ENCODE measurements at regions not wholly inside any gene's neighbourhood (a gene's known extent, or its start where the extent isn't known, plus 50 kb on each side); places are given as distances from the start of the nearest gene placed in this dataset.
A peak's percentile ranks its signal among the peaks of the same experiment; 100 is the strongest.

- Histone ChIP-seq H3K4me3 (no peak overlapping the region), H3K27ac (no peak overlapping the region), H3K4me1 (replicated peaks in 1 of 2) (no peaks in the 10 kb centered on the region)
- in situ Hi-C loops (cut with MboI; ENCODE audit: low pct_unique_long_range_greater_than_20kb in 2 of 9, low sequenced_read_pairs in 9 of 9, unreplicated experiment in 9 of 9), result no loop called here
- ATAC-seq (replicated peaks in 6 of 8), result no peak
- 94 to 100% (median 95%) methylated on average over 1 to 5 of the region's 9 CpGs; no CpG with 5 or more reads in 5 of the 10 experiments for WGBS, 10 experiments
These were observed 554.0 kb downstream of the BNC2 start for GRCh38 chr9:16316456-16316855.

DNA sequence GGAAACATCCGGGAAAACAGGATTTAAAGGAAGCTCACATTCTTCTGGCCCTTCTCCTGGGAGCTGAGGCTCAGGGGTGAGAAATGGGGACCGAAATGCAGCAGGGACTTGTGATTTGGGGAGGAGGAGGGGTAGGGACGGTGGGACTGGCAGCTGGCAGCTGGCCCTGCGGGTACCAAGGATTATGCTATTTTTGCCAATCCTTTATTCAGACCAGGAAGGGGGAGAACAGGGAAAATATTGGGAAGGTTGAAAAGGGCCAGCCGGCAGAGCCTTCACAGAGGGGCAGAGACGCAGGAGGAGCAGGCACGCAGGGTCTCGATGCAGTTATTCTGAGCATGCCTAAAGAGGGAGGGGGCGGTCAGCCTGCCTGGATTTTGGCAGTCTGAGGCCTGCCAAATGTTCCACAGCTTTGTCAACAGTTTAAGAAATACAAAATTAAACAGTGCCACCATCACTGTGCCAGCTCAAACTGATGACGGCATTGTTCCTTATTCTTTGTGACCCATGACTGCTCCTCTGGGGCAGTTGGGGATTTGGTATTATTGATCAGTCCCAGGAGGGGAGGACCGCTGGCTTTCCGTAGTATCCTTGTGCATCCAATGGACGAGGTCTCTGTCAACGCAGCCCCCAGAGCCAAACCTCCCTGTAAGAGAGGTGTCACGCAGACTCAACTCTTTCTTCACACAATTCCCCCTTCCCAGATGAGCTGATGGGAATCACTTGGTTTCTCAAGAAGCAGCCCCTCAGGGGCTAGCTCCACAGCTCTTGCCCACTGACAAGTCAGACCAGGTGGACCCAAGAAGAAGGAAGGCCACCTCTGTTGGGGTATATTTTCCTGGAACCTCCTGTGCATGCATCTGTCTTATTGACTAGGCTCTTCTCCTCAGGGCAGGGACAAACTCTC lies 553.3 kb downstream of the BNC2 start:
- 33 to 95% (median 84%) methylated on average over 1 to 8 of the region's 15 CpGs; no CpG with 5 or more reads in 2 of the 10 experiments for WGBS, 10 experiments
- Histone ChIP-seq H3K4me3 (no peak overlapping the region), H3K4me1 (replicated peaks in 1 of 2) (no peaks in the 10 kb centered on the region), H3K27ac (no peak overlapping the region)
- no peak for ATAC-seq (replicated peaks in 6 of 8)
- in situ Hi-C loops (cut with MboI; ENCODE audit: low pct_unique_long_range_greater_than_20kb in 2 of 9, low sequenced_read_pairs in 9 of 9, unreplicated experiment in 9 of 9), result no loop called here

GRCh38 chr9:16318516-16319060 lies 551.9 kb downstream of the BNC2 start:
- in situ Hi-C loops (cut with MboI; ENCODE audit: low pct_unique_long_range_greater_than_20kb in 2 of 9, low sequenced_read_pairs in 9 of 9, unreplicated experiment in 9 of 9), result no loop called here
- no peak overlapping the region for H3K27ac ChIP-seq
- WGBS, 10 experiments, result 79 to 100% (median 95%) methylated on average over 1 to 16 of the region's 20 CpGs; no CpG with 5 or more reads in 1 of the 10 experiments
- H3K4me1 ChIP-seq (replicated peaks in 1 of 2), result no peaks in the 10 kb centered on the region
- H3K4me3 ChIP-seq, result no peak overlapping the region
- no peak for ATAC-seq (replicated peaks in 6 of 8)

DNA sequence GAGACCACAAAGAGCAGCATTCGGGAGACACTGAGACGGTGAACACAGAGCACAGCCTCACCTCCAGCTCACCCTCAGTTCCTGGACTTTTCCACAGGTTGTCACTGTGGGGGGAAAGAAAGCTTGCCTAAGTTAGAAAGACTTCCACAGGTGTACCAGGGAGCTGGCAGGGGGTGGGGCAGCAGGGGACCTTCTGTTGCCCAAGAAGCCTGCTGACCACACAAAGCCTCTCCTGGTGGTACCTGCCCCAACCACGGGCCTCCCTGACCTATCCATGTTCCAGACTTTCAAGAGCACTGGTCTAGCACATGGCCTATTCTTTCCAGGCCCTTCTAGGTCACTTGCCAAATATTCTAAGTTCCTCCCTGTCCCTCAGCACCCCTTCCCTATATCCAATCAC lies 550.8 kb downstream of the BNC2 start:
- no peak for ATAC-seq (replicated peaks in 6 of 8)
- in situ Hi-C loops (cut with MboI; ENCODE audit: low pct_unique_long_range_greater_than_20kb in 2 of 9, low sequenced_read_pairs in 9 of 9, unreplicated experiment in 9 of 9), result no loop called here
- Histone ChIP-seq H3K4me1 (replicated peaks in 1 of 2) (no peaks in the 10 kb centered on the region), H3K4me3 (no peak overlapping the region), H3K27ac (no peak overlapping the region)
- 75 to 100% (median 93%) methylated on average over 1 to 3 of the region's 3 CpGs; no CpG with 5 or more reads in 4 of the 10 experiments for WGBS, 10 experiments

GRCh38 chr9:16320338-16320902 lies 550.0 kb downstream of the BNC2 start:
- ATAC-seq (replicated peaks in 6 of 8), result no peak
- H3K4me3 ChIP-seq, result no peak overlapping the region
- in situ Hi-C loops (cut with MboI; ENCODE audit: low pct_unique_long_range_greater_than_20kb in 2 of 9, low sequenced_read_pairs in 9 of 9, unreplicated experiment in 9 of 9), result no loop called here
- H3K4me1 ChIP-seq (replicated peaks in 1 of 2), result no peaks in the 10 kb centered on the region
- WGBS, 10 experiments, result 80 to 100% (median 100%) methylated on average over 2 to 3 of the region's 5 CpGs; no CpG with 5 or more reads in 1 of the 10 experiments
- H3K27ac ChIP-seq, result no peak overlapping the region

- Histone ChIP-seq H3K27ac (no peak overlapping the region), H3K4me3 (no peak overlapping the region), H3K4me1 (replicated peaks in 1 of 2) (peaks cover 0 to 5% of the 10 kb centered on the region in 2 donors)
- 0 to 100% (median 67%) methylated on average over 1 to 5 of the region's 7 CpGs; no CpG with 5 or more reads in 3 of the 10 experiments for WGBS, 10 experiments
- in situ Hi-C loops (cut with MboI; ENCODE audit: low pct_unique_long_range_greater_than_20kb in 2 of 9, low sequenced_read_pairs in 9 of 9, unreplicated experiment in 9 of 9), result no loop called here
- peak in 4 of 8 experiments; percentile 56 to 98 (median 81) for ATAC-seq (replicated peaks in 6 of 8)
These were observed 548.9 kb downstream of the BNC2 start for GRCh38 chr9:16321461-16322119.

- 50 to 100% (median 93%) methylated on average over 1 to 5 of the region's 6 CpGs; no CpG with 5 or more reads in 7 of the 10 experiments for WGBS, 10 experiments
- in situ Hi-C loops (cut with MboI; ENCODE audit: low pct_unique_long_range_greater_than_20kb in 2 of 9, low sequenced_read_pairs in 9 of 9, unreplicated experiment in 9 of 9), result no loop called here
- H3K4me1 ChIP-seq (replicated peaks in 1 of 2), result peaks cover 7 to 14% of the 10 kb centered on the region in 2 donors
- H3K27ac ChIP-seq, result no peak overlapping the region
- ATAC-seq (replicated peaks in 6 of 8), result no peak
- no peak overlapping the region for H3K4me3 ChIP-seq
These were observed 547.6 kb downstream of the BNC2 start for GRCh38 chr9:16322849-16323248.

DNA sequence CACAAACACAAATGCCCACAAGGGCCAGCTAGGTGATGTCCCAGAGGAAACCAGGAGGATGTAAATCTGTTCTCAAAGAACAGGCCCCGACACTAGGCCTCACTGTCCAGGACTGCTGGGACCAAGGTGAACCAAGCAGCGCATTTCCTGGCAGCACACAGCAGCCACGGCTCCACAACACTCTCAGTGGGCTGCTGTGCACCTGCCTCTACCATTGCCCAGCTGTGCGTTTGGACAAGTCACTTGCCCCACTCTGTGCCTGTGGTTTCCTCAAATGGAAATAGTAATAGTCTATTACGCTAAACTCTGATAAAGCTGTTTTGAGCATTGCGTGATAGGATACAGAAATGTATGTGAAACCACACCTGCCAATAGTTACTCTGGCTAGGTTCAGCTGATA lies 544.5 kb downstream of the BNC2 start:
- 80 to 100% (median 100%) methylated on average over 1 to 6 of the region's 6 CpGs for WGBS, 10 experiments
- in situ Hi-C loops (cut with MboI; ENCODE audit: low pct_unique_long_range_greater_than_20kb in 2 of 9, low sequenced_read_pairs in 9 of 9, unreplicated experiment in 9 of 9), result no loop called here

GRCh38 chr9:16328349-16328748 lies 542.1 kb downstream of the BNC2 start:
- peaks cover 17 to 23% of the 10 kb centered on the region in 2 donors for H3K4me1 ChIP-seq (replicated peaks in 1 of 2)
- 80 to 100% (median 88%) methylated on average over 1 to 2 of the region's 3 CpGs; no CpG with 5 or more reads in 6 of the 10 experiments for WGBS, 10 experiments
- in situ Hi-C loops (cut with MboI; ENCODE audit: low pct_unique_long_range_greater_than_20kb in 2 of 9, low sequenced_read_pairs in 9 of 9, unreplicated experiment in 9 of 9), result no loop called here

More for the DNA sequence above, 544.5 kb downstream of the BNC2 start:
- no peak for ATAC-seq (replicated peaks in 6 of 8)
- no peak overlapping the region for H3K4me3 ChIP-seq
- no peak overlapping the region for H3K27ac ChIP-seq
- peaks cover 17 to 23% of the 10 kb centered on the region in 2 donors for H3K4me1 ChIP-seq (replicated peaks in 1 of 2)

DNA sequence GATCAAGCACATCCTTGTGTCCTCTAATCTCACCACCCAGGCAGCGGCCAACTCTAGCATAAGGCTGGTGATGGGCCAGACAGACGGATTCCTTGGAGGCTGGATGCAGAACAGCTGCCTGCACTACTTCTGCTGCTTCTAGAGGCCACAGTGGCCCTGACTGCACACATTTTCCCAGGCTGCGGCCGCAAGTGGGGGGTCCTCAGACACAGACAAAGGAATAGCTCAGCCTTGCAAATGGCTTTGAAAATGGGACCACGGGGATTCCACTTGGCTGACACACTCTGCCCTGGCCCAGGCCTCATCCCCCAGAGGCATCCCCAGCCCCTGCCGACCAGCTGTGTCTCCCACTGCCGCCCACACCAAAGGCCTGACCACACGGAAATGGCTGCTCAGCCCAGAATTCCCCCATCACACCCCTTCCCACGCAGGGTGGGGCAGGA lies 540.8 kb downstream of the BNC2 start:
- H3K27ac ChIP-seq, result no peak overlapping the region
- 38 to 80% (median 49%) methylated on average over 1 to 4 of the region's 9 CpGs; no CpG with 5 or more reads in 6 of the 10 experiments for WGBS, 10 experiments
- H3K4me1 ChIP-seq (replicated peaks in 1 of 2), result peaks cover 17 to 23% of the 10 kb centered on the region in 2 donors
- no peak overlapping the region for H3K4me3 ChIP-seq
- ATAC-seq (replicated peaks in 6 of 8), result peak in 4 of 8 experiments; percentile 10 to 79 (median 56)
- in situ Hi-C loops (cut with MboI; ENCODE audit: low pct_unique_long_range_greater_than_20kb in 2 of 9, low sequenced_read_pairs in 9 of 9, unreplicated experiment in 9 of 9), result no loop called here

More at GRCh38 chr9:16328349-16328748, 542.1 kb downstream of the BNC2 start:
- no peak for ATAC-seq (replicated peaks in 6 of 8)
- Histone ChIP-seq H3K27ac (no peak overlapping the region), H3K4me3 (no peak overlapping the region)

- Histone ChIP-seq H3K4me1 (replicated peaks in 1 of 2) (peaks cover 17 to 23% of the 10 kb centered on the region in 2 donors), H3K4me3 (no peak overlapping the region), H3K27ac (no peak overlapping the region)
- in situ Hi-C loops (cut with MboI; ENCODE audit: low pct_unique_long_range_greater_than_20kb in 2 of 9, low sequenced_read_pairs in 9 of 9, unreplicated experiment in 9 of 9), result no loop called here
- 0 to 100% (median 100%) methylated on average over 1 to 2 of the region's 2 CpGs; no CpG with 5 or more reads in 5 of the 10 experiments for WGBS, 10 experiments
- no peak for ATAC-seq (replicated peaks in 6 of 8)
These were observed 539.4 kb downstream of the BNC2 start for GRCh38 chr9:16331031-16331430.

DNA sequence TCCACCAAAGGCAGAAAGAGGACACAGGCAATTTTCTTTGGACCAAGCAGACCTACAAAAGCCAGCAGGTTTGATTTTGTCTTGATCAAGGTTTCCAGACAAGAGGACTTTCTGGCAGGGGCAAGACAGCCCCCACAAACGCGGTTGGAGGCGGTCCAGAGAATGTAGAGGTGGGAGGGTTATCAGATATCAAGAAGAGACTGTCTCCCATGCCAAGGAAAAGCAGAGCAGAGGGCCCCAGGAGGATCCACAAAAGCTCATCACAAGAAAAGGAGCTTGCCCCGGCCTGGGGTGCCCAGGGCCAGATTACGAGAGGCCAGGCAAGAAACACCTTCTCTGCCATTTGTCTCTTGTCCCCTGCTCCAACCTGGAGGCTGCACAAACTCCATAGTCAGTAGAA lies 538.9 kb downstream of the BNC2 start:
- no peak overlapping the region for H3K4me3 ChIP-seq
- WGBS, 10 experiments, result 74 to 100% (median 90%) methylated on average over 1 to 5 of the region's 5 CpGs; no CpG with 5 or more reads in 5 of the 10 experiments
- in situ Hi-C loops (cut with MboI; ENCODE audit: low pct_unique_long_range_greater_than_20kb in 2 of 9, low sequenced_read_pairs in 9 of 9, unreplicated experiment in 9 of 9), result no loop called here
- no peak overlapping the region for H3K27ac ChIP-seq
- no peak for ATAC-seq (replicated peaks in 6 of 8)
- H3K4me1 ChIP-seq (replicated peaks in 1 of 2), result peaks cover 17 to 19% of the 10 kb centered on the region in 2 donors

Data from motor neuron (in vitro differentiated cells).